ENCODE measurements at regions not wholly inside any gene's neighbourhood (a gene's known extent, or its start where the extent isn't known, plus 50 kb on each side); places are given as distances from the start of the nearest gene placed in this dataset.

GRCh38 chr3:135440233-135440632 lies 525.3 kb upstream of the PPP2R3A start:
- Histone ChIP-seq H3K4me3 (ENCODE audit: low read depth, low read length) (no peak overlapping the region), H3K36me3 (ENCODE audit: control insufficient read depth, insufficient read depth, low read length) (no peaks in the 10 kb centered on the region), H3K27me3 (ENCODE audit: control insufficient read depth, insufficient read depth, low read length) (no peaks in the 10 kb centered on the region)
- FAIRE-seq (no peak), DNase-seq (ENCODE audit: low read depth) (no peak)
- no peak for TF ChIP-seq CTCF (IDR thresholded peaks at IDR 0.05; ENCODE audit: insufficient read depth, low read length, severe bottlenecking)

GRCh38 chr3:135440746-135441145 lies 524.8 kb upstream of the PPP2R3A start:
- no peak for DNase-seq (ENCODE audit: low read depth)
- Histone ChIP-seq H3K4me3 (ENCODE audit: low read depth, low read length) (no peak overlapping the region), H3K27me3 (ENCODE audit: control insufficient read depth, insufficient read depth, low read length) (no peaks in the 10 kb centered on the region), H3K36me3 (ENCODE audit: control insufficient read depth, insufficient read depth, low read length) (no peaks in the 10 kb centered on the region)
- TF ChIP-seq CTCF (IDR thresholded peaks at IDR 0.05; ENCODE audit: insufficient read depth, low read length, severe bottlenecking): no peak
- FAIRE-seq: no peak

- DNase-seq (ENCODE audit: low read depth): no peak
- H3K36me3 ChIP-seq (ENCODE audit: control insufficient read depth, insufficient read depth, low read length): no peaks in the 10 kb centered on the region
These were observed 521.5 kb upstream of the PPP2R3A start for GRCh38 chr3:135444058-135444457.

GRCh38 chr3:135447483-135447882 lies 518.0 kb upstream of the PPP2R3A start:
- FAIRE-seq (no peak), DNase-seq (ENCODE audit: low read depth) (no peak)
- Histone ChIP-seq H3K4me3 (ENCODE audit: low read depth, low read length) (no peak overlapping the region), H3K36me3 (ENCODE audit: control insufficient read depth, insufficient read depth, low read length) (no peaks in the 10 kb centered on the region), H3K27me3 (ENCODE audit: control insufficient read depth, insufficient read depth, low read length) (no peaks in the 10 kb centered on the region)
- TF ChIP-seq CTCF (IDR thresholded peaks at IDR 0.05; ENCODE audit: insufficient read depth, low read length, severe bottlenecking): no peak

More at GRCh38 chr3:135444058-135444457, 521.5 kb upstream of the PPP2R3A start:
- TF ChIP-seq CTCF (IDR thresholded peaks at IDR 0.05; ENCODE audit: insufficient read depth, low read length, severe bottlenecking): no peak
- Histone ChIP-seq H3K27me3 (ENCODE audit: control insufficient read depth, insufficient read depth, low read length) (no peaks in the 10 kb centered on the region), H3K4me3 (ENCODE audit: low read depth, low read length) (no peak overlapping the region)
- no peak for FAIRE-seq

GRCh38 chr3:135448520-135448919 lies 517.0 kb upstream of the PPP2R3A start:
- Histone ChIP-seq H3K27me3 (ENCODE audit: control insufficient read depth, insufficient read depth, low read length) (no peaks in the 10 kb centered on the region), H3K4me3 (ENCODE audit: low read depth, low read length) (no peak overlapping the region), H3K36me3 (ENCODE audit: control insufficient read depth, insufficient read depth, low read length) (no peaks in the 10 kb centered on the region)
- TF ChIP-seq CTCF (IDR thresholded peaks at IDR 0.05; ENCODE audit: insufficient read depth, low read length, severe bottlenecking): no peak
- DNase-seq (ENCODE audit: low read depth) (no peak), FAIRE-seq (no peak)

- Histone ChIP-seq H3K4me3 (ENCODE audit: low read depth, low read length) (no peak overlapping the region), H3K27me3 (ENCODE audit: control insufficient read depth, insufficient read depth, low read length) (no peaks in the 10 kb centered on the region), H3K36me3 (ENCODE audit: control insufficient read depth, insufficient read depth, low read length) (no peaks in the 10 kb centered on the region)
- no peak for DNase-seq (ENCODE audit: low read depth)
- TF ChIP-seq CTCF (IDR thresholded peaks at IDR 0.05; ENCODE audit: insufficient read depth, low read length, severe bottlenecking): no peak
- FAIRE-seq: peak; percentile 72
These were observed 516.5 kb upstream of the PPP2R3A start for GRCh38 chr3:135449046-135449445.
